GM21360 (cell line): ENCODE measurements at regions not wholly inside any gene's neighbourhood (a gene's known extent, or its start where the extent isn't known, plus 50 kb on each side); places are given as distances from the start of the nearest gene placed in this dataset.

Experiments
- ATAC-seq: cut with Tn5 transposase; IDR thresholded peaks from one replicate; pipeline ENCODE4 v1.9.1; 2021; ENCODE audit warnings: mild to moderate bottlenecking, moderate library complexity; ENCODE audit not compliant: unreplicated experiment

- ATAC-seq = no peak
These were observed 377.5 kb downstream of the ZNF521 start for GRCh38 chr18:24974431-24974830.

DNA sequence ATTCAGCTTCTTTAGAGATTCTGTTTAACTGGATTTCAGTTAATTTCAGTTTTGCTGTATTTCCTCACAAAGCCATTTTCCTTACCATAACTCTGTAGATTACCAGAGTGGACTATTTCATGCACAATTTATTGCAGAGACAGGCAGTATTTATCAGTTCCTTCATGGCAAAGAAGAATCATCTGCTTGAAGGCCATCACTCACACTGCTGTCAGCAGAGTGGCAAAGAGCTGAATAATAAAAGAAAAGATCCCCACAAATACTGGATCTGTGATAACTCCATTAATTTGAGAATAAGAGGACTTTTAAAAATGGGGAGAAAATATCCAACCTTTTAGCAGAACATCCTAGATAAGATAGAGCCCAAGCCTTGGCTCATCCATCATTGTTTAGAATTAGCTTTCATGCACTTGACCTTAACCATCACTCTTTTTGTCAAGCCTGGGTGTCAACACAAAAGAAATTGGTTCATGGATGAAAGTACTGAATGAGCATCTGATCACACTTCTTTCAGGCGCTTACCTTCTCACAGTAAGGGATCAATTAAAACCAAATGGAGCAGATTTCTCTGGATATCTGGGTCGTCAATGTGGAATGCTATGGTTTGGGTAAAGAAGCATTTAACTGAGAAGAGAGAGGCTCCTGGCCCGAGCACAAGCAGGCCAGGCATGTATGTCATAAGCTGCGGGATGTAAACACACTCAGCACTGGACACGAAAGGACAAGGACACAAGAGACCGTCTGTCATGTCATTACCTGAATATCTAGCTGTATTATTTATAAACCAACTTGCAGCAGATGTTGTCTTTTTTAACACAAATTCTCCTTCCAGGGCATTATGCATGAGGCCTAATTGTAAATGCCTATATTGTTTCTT is 376.2 kb downstream of the ZNF521 start:
- no peak for ATAC-seq

DNA sequence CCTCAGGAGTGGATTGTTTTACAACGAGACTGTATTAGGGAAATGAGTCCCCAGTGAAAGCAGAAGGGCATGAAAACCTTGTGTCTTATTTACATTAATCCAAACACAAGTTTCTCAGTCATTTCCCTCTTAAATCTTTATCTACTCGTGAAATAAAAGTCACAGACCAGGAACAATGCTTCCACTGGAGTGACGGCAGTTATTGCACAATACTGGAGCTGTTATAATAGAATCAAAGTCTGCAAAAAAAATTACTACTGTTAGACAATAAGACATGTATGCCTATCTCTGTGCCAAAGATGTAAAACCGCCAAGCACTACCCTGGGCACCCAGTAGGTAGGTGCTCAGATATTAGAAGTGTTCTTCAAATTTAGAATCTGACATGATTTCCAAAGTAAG is 375.5 kb downstream of the ZNF521 start:
- no peak for ATAC-seq

- no peak for ATAC-seq
These were observed 372.7 kb downstream of the ZNF521 start for GRCh38 chr18:24979235-24979634.

DNA sequence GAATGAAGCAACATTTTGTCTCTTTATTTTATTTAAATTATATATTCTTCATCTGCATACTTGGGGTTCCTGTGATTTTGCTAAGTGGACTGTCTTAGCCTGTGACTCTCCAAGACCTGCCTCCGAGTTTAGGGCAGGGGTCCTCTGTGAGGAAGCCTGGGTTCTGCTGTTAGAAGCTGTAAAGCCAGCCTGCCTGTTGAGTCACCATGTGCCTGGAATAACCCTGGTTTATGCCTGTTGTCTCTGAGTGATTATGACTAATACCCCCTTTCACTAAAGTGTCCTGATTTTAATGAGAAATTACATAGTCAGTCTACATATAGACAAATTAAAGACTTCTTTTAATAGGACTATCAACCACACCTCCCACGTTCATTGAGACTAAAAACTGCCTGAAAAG is 369.1 kb downstream of the ZNF521 start:
- ATAC-seq = no peak

DNA sequence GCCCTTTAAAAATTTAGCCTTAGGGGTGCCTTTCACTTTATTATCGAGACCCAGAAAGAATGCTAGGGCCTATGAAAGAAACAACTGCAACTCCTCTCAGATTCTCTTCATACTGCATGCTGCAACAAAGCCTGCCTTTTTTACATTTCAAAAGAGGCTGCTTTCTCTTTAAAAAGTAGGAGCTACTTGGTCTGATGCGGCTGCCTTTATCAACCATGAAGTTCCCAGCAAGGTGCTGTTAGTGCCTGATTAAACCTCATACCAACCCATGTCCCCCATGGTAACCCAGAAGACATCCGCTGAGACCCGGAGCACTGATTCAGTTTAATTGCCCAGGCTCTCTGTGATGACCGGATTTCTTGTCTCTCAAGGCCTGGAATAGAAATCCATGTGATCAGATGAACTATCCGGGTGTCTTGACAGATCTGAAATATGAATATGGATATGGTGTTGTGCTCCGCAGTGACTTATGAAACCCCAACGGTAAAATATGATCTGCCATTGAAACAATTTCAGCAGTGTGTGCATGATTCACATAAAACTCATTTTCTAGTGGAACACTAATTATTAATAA is 368.3 kb downstream of the ZNF521 start:
- ATAC-seq = no peak

DNA sequence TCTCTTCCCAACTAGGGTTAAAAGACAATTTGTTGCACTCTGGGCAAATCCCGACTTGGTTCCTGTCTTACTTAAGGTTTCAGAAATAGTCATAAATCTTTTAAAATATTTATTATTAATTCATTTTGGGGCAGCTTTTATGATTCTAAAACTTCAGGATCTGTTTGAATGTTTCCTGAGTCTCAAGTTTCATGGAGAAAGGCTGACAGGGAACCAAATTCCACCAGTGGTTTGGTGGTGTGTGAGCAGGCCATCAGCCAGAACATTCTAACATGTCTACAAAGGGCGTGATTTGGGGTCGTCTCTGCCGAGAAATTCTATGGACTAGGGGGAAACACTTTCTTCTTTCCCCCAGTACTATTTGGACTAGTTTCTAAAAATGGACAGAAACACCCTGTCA is 366.4 kb downstream of the ZNF521 start:
- ATAC-seq = no peak

- no peak for ATAC-seq
These were observed 365.2 kb downstream of the ZNF521 start for GRCh38 chr18:24986666-24987302.

DNA sequence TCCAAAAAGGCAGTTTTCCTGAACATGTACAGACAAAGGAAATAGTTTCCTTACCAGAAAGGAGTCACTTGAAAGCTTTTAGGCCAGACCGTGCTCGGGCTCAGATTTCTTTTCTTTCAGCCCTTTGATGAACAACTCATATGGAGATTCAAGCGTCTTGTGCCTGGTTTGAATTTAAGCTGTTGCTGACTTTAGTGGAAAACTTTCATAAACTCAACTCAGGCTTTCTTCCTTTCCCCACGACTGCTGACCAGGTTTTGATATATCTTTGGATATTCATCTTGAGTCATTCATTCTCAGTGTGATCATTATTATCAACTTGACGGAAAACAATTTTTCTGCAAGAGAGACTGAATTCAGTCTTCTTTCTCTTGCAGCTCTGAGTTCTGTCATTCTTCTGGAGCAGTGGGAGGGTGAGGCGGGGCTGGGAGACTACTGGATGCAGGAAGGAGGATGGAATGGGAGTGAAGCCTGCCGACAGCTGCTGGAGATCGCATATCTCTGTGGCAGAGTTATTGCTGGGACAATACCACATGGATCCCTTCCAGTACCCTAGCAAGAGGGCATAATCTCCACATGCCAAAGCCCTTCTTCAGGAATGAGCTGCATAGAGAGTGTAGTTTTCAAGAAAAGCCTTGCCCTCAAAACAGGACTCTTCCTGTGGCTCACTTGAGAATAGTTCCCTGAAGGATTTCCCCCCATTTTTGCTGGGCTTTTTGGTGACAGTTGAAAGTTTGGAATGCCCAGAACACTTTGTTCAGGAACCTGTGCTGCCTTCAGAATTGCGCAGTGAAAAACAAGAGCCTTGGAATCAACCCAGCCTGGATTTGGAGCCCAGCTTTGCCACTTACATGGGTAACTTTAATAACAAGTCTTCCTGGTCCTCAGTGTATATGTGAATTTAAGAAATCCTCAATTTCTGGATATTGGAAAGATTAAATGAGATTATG is 364.4 kb downstream of the ZNF521 start:
- no peak for ATAC-seq

GRCh38 chr18:24988253-24988840 is 363.6 kb downstream of the ZNF521 start:
- ATAC-seq = no peak

DNA sequence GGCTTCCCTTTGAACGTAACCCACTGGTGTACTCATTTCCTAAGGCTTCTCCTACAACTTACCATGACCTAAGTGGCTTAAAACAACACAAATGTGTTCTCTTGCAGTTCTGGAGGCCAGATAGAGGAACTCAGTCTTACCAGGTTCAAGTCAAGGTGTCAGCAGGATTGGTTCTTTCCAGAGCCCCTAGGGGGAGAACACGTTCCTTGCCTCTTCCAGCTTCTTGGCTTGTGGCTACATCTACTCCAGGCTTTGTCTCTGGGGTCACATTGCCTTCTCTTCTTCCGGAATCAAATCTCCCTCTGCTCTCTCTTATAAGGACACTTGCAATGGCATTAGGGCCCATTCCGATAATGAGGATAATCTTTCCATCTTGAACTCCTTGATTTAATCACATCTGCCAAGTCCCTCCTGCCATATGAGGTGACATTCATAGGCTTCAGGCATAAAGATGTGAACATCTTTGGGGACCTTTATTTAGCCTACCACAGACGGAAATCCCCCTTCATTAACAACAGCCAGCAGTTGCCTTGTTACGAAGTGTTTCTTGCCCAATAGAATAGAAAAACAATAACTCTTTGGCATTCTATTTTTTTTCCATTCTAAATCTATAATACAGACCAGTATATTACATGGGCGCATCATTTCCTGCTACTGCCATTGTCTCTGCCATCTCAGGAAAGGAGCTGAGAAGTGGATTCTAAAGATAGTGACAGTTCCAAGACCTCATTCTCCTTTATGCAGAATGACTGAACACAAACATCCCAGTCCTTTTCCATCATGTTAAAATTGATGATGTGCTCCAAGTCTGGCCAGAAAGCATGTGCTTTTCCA is 362.0 kb downstream of the ZNF521 start:
- no peak for ATAC-seq

GRCh38 chr18:24990671-24991134 is 361.3 kb downstream of the ZNF521 start:
- ATAC-seq = no peak

GRCh38 chr18:24991141-24992060 is 360.6 kb downstream of the ZNF521 start:
- ATAC-seq = no peak

DNA sequence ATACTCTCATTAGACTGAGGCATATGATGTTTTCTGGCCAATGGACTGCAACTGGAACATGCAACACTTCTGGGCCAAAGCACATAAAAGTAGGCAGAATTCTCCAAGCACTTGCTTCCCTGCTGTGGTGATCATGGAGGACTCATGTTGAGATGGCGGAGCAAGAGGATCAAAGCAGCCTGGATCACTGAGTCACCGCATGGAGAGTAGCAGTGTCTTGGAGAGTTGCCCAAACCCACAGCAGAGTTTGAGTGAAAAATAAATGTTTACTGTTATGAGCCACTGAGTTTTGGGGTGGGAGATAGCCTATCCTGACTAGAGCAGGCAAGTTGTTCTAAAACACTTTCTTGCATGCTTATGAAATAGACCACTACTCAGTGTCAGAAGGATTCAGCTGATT is 359.5 kb downstream of the ZNF521 start:
- no peak for ATAC-seq

DNA sequence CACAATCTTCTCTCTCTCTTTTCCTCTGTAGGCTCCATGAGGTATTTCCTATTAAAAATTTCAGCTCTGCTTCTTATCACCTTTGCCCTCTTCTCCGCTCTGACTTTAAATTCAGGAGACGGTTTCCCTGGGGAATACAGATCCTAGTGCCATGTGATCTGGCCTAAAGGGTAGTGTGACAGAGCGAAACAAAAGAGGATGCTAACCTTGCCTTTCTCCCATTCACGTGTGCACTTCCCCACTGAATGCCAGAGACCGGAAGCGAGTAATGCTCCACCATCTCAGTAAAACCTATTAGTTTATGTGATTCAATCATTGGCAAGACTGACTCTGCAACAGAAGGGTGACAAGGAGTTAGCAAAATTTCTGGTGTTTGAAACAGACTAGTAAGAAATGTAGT is 358.3 kb downstream of the ZNF521 start:
- no peak for ATAC-seq

DNA sequence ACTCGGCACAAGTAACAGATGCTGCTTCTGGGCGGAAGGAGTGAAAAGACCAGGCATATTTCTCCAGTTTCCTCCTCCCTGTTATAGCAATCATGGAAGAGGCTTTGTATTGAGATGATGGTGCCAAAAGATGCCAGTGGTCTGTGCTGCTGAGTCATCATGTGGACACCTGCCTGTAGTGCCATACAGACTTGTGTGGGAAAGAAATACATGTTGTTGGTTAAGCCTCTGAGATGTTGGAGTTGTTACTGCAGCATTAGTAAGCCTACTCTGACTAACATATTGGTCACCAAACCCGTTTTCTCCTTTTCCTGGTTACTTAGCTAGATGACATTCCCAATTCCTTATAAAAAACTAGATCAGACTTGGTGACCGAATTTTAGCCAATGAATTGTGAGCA is 356.9 kb downstream of the ZNF521 start:
- ATAC-seq = no peak

DNA sequence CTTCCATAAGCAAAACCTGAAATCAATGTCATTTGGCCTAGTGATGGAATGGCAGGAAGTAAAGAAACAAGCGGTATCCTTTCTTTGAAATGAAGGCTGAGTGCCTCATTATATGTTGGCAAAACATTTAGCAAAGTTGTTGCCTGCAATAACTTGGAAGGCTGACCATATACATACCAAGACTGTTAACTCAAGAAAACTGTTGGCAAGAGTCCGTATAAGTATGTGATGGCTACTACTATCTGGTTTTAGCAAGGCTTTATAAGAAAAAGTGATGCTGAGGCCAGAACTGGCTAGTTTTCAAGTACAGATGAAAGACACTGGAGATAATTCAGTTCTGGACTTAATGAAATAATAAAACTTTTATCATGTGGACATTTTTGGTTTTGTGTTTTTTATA is 356.2 kb downstream of the ZNF521 start:
- ATAC-seq = no peak

- no peak for ATAC-seq
These were observed 352.2 kb downstream of the ZNF521 start for GRCh38 chr18:24999650-25000267.
